BLaER1 treated with 17β-estradiol and CSF1 and Interleukin-3, amounts not matched to agents 10 nM and 100 nM (cell line): ENCODE measurements at regions not wholly inside any gene's neighbourhood (a gene's known extent, or its start where the extent isn't known, plus 50 kb on each side); places are given as distances from the start of the nearest gene placed in this dataset.
A peak's percentile ranks its signal among the peaks of the same experiment; 100 is the strongest.
"Not testable (repeated sequence)": the region's sequence is repeated elsewhere in the genome, so short reads cannot be mapped to it uniquely, and the experiment has no call there.

Source experiments
- H3K27ac ChIP-seq, 11 experiments: shearing (Covaris generic); formaldehyde crosslinking; 2 replicates each; pipeline ENCODE4 v1.8.1; 2022
- H3K27me3 ChIP-seq, 11 experiments: shearing (Covaris generic); formaldehyde crosslinking; 2 replicates each; pipeline ENCODE4 v1.8.1; 2022
- H3K36me3 ChIP-seq, 11 experiments: shearing (Covaris generic); formaldehyde crosslinking; 2 replicates each; pipeline ENCODE4 v1.8.1; 2022
- H3K4me1 ChIP-seq, 10 experiments: shearing (Covaris generic); formaldehyde crosslinking; 2 replicates each; pipeline ENCODE4 v1.8.1; 2022
- H3K4me2 ChIP-seq, 11 experiments: shearing (Covaris generic); formaldehyde crosslinking; 2 replicates each; pipeline ENCODE4 v1.8.1; 2022
- H3K4me3 ChIP-seq, 10 experiments: shearing (Covaris generic); formaldehyde crosslinking; 2 replicates each; pipeline ENCODE4 v1.8.1; 2022
- H3K9ac ChIP-seq, 11 experiments: shearing (Covaris generic); formaldehyde crosslinking; 2 replicates each; pipeline ENCODE4 v1.8.1; 2022
- H3K9me3 ChIP-seq, 11 experiments: shearing (Covaris generic); formaldehyde crosslinking; replicated peaks in 1 of 11; 2 replicates each; pipeline ENCODE4 v1.8.1; 2022
- H4K20me1 ChIP-seq, 11 experiments: shearing (Covaris generic); formaldehyde crosslinking; 2 replicates each; pipeline ENCODE4 v1.8.1; 2022
- Cebpa-rat ChIP-seq, 11 experiments: shearing (Covaris generic); IDR thresholded peaks; 2 replicates each; pipeline ENCODE4 v1.8.1; 2022

DNA sequence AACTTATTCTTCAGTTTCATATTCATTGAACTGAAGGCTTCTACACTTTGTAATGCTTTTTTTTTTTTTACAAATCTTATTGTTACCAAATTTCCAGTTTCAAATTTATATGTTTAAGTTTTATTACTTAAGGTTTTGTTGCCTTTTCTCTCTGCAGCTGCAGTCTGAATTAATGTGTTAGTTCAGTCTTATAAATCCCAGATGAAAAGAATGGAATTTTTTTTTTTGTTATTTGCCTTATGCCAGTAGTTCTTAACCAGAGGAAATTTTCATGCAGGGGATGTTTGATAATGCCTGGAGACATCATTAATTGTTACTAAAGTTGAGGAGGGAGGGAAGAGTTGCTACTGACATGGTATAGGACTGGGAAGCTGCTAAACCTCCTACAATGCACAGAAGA, 367.9 kb upstream of the SPRY2 start:
- Histone ChIP-seq H3K36me3 (no peaks in the 10 kb centered on the region), H3K9ac (no peak overlapping the region), H3K4me2 (no peak overlapping the region), H3K9me3 (peaks cover 50 to 61% (median 57%) of the 10 kb centered on the region in 11 experiments), H3K4me3 (no peak overlapping the region), H3K27me3 (no peaks in the 10 kb centered on the region), H4K20me1 (no peaks in the 10 kb centered on the region), H3K4me1 (peaks cover 0 to 6% (median 0%) of the 10 kb centered on the region in 10 experiments; a peak in 2 of 20 replicates), H3K27ac (no peak overlapping the region)
- TF ChIP-seq Cebpa-rat (IDR thresholded peaks at IDR 0.05) = no peak

DNA sequence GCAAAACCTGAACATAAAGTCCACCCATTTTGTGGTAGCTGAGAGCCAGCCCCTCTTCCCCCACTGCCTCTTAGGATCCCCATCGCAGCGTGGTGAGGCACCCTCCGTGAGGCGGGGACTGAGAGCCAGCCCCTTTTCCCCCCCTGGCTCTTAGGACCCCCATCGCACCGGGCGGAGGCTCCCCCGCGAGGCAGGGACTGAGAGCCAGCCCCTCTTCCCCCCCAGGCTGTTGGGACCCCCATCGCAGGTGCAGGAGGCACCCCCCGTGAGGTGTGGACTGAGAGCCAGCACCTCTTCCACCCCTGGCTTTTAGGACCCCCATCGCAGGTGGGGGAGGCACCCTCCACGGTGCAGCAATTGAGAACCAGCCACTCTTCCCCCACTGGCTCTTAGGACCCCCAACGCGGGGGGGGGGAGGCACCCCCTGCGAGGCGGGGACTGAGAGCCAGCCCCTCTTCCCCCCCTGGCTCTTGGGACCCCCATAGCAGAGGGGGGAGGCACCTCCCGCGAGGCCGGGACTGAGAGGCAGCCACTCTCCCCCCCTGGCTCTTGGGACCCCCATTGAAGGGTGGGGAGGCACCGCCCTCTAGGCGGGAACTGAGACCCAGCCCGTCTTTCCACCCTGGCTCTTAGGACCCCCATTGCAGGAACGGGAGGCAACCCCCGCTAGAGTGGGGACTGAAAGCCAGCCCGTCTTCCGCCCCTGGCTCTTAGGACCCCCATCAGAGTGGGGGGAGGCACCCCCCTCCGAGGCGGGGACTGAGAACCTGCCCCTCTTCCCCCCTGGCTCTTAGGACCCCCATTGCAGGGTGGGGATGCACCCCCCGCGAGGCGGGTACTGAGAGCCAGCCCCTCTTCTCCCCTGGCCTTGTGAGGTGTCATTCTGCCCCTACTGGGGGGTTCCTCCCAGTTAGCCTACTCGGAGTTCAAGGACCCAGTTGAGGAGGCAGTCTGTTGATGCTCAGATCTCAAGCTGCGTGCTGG, 366.4 kb upstream of the SPRY2 start:
- Histone ChIP-seq H3K9me3 (peaks cover 39 to 49% (median 47%) of the 10 kb centered on the region in 11 experiments), H3K4me3 (no peak overlapping the region), H3K9ac (no peak overlapping the region), H3K27ac (no peak overlapping the region), H3K4me2 (no peak overlapping the region), H3K36me3 (no peaks in the 10 kb centered on the region), H3K27me3 (no peaks in the 10 kb centered on the region), H4K20me1 (no peaks in the 10 kb centered on the region), H3K4me1 (peaks cover 0 to 6% (median 0%) of the 10 kb centered on the region in 10 experiments; a peak in 2 of 20 replicates)
- TF ChIP-seq Cebpa-rat (IDR thresholded peaks at IDR 0.05) = no peak

DNA sequence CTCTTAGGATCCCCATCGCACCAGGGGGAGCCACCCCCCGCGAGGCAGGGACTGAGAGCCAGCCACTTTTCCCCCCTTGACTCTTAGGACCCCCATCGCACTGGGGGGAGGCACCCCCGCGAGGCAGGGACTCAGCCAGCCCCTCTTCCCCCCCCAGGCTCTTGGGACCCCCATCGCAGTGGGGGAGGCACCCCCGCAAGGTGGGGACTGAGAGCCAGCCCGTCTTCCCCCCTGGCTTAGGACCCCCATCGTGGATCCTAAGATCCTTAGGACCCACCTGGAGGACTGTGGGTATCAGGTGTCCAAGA, 365.2 kb upstream of the SPRY2 start:
- Histone ChIP-seq H3K4me1 (no peaks in the 10 kb centered on the region), H4K20me1 (no peaks in the 10 kb centered on the region), H3K4me3 (no peak overlapping the region; a peak in 1 of 20 replicates), H3K9ac (no peak overlapping the region), H3K27me3 (no peaks in the 10 kb centered on the region), H3K9me3 (peaks cover 39 to 48% (median 46%) of the 10 kb centered on the region in 11 experiments), H3K27ac (no peak overlapping the region), H3K36me3 (no peaks in the 10 kb centered on the region), H3K4me2 (no peak overlapping the region)
- TF ChIP-seq Cebpa-rat (IDR thresholded peaks at IDR 0.05) = no peak

DNA sequence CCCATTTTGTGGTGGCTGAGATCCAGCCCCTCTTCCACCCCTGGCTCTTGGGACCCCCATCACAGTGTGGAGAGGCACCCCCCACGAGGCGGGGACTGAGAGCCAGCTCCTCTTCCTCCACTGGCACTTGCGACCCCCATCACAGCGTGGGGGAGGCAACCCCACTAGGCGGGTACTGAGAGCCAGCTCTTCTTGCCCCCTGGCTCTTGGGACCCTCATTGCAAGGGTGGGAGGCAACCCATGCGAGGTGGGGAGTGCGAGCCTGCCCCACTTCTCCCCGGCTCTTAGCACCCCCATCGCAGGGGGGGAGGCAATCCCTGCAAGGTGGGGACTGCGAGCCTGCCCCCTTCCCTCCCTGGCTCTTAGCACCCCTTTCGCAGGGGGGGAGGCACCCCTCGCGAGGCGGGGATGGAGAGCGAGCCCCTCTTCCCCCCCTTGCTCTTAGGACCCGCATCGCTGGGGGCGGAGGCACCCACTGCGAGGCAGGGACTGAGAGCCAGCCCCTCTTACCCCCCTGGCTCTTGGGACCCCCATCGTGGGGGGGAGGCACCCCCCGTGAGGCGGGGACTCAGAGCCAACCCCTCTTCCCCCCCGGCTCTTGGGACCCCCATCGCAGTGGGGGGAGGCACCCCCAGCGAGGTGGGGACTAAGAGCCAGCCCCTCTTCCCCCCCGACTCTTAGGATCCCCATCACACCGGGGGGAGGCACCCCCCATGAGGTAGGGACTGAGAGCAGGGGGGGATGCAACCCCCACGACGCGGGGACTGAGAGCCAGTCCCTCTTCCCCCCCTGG, 364.6 kb upstream of the SPRY2 start:
- no peaks in the 10 kb centered on the region for H3K36me3 ChIP-seq
- no peak overlapping the region for H3K4me3 ChIP-seq
- H3K4me2 ChIP-seq = no peak overlapping the region
- no peaks in the 10 kb centered on the region for H4K20me1 ChIP-seq
- no peaks in the 10 kb centered on the region for H3K27me3 ChIP-seq
- TF ChIP-seq Cebpa-rat (IDR thresholded peaks at IDR 0.05) = no peak
- H3K27ac ChIP-seq = no peak overlapping the region
- H3K9ac ChIP-seq = no peak overlapping the region
- no peaks in the 10 kb centered on the region for H3K4me1 ChIP-seq
- peaks cover 39 to 48% (median 46%) of the 10 kb centered on the region in 11 experiments for H3K9me3 ChIP-seq

DNA sequence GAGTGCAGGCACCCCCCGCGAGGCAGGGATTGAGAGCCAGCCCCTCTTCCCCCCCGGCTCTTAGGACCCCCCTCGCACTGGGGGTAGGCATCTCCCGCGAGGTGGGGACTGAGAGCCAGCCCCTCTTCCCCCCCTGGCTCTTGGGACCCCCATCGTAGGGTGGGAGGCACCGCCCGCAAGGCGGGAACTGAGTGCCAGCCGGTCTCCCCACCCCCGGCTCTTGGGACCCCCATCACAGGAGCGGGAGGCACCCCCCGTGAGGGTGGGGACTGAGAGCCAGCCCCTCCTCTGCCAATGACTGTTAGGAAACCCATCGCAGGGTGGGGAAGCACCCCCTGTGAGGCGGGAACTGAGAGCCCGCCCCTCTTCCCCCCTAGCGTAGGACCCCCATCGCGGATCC, 363.4 kb upstream of the SPRY2 start:
- peaks cover 44 to 55% (median 52%) of the 10 kb centered on the region in 11 experiments for H3K9me3 ChIP-seq
- no peak overlapping the region for H3K9ac ChIP-seq
- H3K27ac ChIP-seq = no peak overlapping the region
- no peaks in the 10 kb centered on the region for H3K4me1 ChIP-seq
- no peaks in the 10 kb centered on the region for H3K36me3 ChIP-seq
- no peak overlapping the region for H3K4me3 ChIP-seq
- TF ChIP-seq Cebpa-rat (IDR thresholded peaks at IDR 0.05) = no peak
- H3K27me3 ChIP-seq = no peaks in the 10 kb centered on the region
- no peaks in the 10 kb centered on the region for H4K20me1 ChIP-seq
- H3K4me2 ChIP-seq = no peak overlapping the region

DNA sequence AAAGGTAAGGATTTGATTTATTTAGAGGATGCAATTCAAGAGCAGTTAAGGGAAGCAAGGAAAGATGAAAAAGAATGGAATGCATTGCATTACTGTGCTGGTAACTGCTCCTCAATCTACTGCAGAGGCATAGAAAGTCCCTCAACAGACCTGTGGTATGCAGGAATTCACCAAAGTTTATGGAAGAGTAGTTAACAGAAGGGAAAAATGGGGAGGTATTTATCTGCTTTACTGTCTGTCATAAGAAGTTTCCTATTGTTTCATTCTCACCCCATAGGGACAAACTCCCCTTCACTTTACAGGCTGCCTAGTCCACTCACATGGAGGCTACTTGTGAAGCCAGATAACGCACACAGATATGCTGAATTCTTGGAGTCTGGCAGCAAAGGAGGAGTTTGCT, 354.9 kb upstream of the SPRY2 start:
- Histone ChIP-seq H3K4me2 (no peak overlapping the region), H3K27ac (no peak overlapping the region), H3K4me3 (no peak overlapping the region), H3K4me1 (no peaks in the 10 kb centered on the region), H3K9me3 (peaks cover 15 to 23% (median 17%) of the 10 kb centered on the region in 11 experiments), H3K9ac (no peak overlapping the region), H3K36me3 (no peaks in the 10 kb centered on the region), H4K20me1 (no peaks in the 10 kb centered on the region), H3K27me3 (no peaks in the 10 kb centered on the region)
- no peak for TF ChIP-seq Cebpa-rat (IDR thresholded peaks at IDR 0.05)

DNA sequence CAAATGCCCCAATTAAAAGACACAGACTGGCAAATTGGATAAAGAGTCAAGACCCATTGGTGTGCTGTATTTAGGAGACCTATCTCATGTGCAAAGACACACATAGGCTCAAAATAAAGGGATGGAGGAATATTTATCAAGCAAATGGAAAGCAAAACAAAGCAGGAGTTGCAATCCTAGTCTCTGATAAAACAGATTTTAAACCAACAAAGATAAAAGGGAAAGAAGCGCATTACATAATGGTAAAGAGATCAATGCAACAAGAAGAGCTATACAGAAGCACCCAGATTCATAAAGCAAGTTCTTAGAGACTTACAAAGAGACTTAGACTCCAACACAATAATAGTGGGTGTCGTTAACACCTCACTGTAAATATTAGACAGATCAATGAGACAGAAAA, 350.9 kb upstream of the SPRY2 start:
- not testable (repeated sequence) for H3K4me3 ChIP-seq, H3K9ac ChIP-seq, H3K4me1 ChIP-seq, H4K20me1 ChIP-seq, H3K4me2 ChIP-seq, H3K36me3 ChIP-seq, H3K27ac ChIP-seq, H3K27me3 ChIP-seq
- H3K9me3 ChIP-seq = peaks cover 11 to 43% (median 25%) of the 10 kb centered on the region in 11 experiments

DNA sequence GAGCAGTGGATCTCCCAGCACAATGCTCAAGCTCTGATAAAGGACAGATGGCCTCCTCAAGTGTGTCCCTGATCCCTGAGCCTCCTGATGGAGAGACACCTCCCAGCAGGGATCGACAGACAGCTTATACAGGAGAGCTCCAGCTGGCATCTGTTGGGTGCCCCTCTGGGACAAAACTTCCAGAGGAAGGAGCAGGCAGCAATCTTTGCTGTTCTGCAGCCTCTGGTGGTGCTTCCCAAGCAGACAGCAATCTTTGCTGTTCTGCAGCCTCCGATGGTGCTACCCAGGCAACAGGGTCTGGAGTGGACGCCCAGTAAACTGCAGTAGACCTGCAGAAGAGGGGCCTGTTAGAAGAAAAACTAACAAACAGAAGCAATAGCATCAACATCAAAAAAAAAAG, 349.3 kb upstream of the SPRY2 start:
- no peak overlapping the region for H3K27ac ChIP-seq
- no peak overlapping the region for H3K9ac ChIP-seq
- no peaks in the 10 kb centered on the region for H3K36me3 ChIP-seq
- H3K4me2 ChIP-seq = no peak overlapping the region
- no peaks in the 10 kb centered on the region for H3K27me3 ChIP-seq
- H4K20me1 ChIP-seq = no peaks in the 10 kb centered on the region
- no peak for TF ChIP-seq Cebpa-rat (IDR thresholded peaks at IDR 0.05)
- no peak overlapping the region for H3K4me3 ChIP-seq
- peaks cover 0 to 15% (median 0%) of the 10 kb centered on the region in 10 experiments; a peak in 5 of 20 replicates for H3K4me1 ChIP-seq
- H3K9me3 ChIP-seq = peaks cover 11 to 43% (median 25%) of the 10 kb centered on the region in 11 experiments

DNA sequence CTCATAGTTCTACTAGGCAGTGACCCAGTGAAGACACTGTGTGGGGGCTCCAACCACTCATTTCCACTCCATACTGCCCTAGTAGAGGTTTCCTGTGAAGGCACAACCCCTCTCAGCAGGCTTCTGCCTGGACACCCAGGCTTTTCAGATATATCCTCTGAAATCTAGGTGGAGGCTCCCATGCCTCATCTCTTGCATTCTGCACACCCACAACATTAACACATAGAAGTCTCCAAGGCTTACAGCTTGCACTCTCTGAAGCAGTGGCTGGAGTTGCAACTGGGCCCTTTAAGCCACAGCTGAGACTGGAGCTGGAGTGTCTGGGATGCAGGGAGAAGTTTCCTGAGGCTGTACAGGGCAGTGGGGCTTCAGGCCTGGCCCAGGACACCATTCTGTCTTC, 347.7 kb upstream of the SPRY2 start:
- H3K27ac ChIP-seq = no peak overlapping the region
- no peaks in the 10 kb centered on the region for H3K36me3 ChIP-seq
- no peaks in the 10 kb centered on the region for H4K20me1 ChIP-seq
- peaks cover 0 to 15% (median 0%) of the 10 kb centered on the region in 10 experiments; a peak in 5 of 20 replicates for H3K4me1 ChIP-seq
- TF ChIP-seq Cebpa-rat (IDR thresholded peaks at IDR 0.05) = no peak
- H3K4me3 ChIP-seq = no peak overlapping the region
- H3K27me3 ChIP-seq = no peaks in the 10 kb centered on the region
- no peak overlapping the region for H3K9ac ChIP-seq
- H3K4me2 ChIP-seq = peak overlapping the region in 2 of 11 experiments; percentile 48 to 51; a peak in 4 of 22 replicates
- peaks cover 11 to 43% (median 25%) of the 10 kb centered on the region in 11 experiments for H3K9me3 ChIP-seq
